NCI-H1417 treated with DMSO at 0.1 percent for 48 hours (cell line): ENCODE measurements at regions not wholly inside any gene's neighbourhood (a gene's known extent, or its start where the extent isn't known, plus 50 kb on each side); places are given as distances from the start of the nearest gene placed in this dataset.
A peak's percentile ranks its signal among the peaks of the same experiment; 100 is the strongest.

Experiments
- DNase-seq: peaks from one replicate; lab custom pipeline; 2025; lab: John Stamatoyannopoulos, UW

GRCh38 chr7:26553582-26553981 is 261.9 kb downstream of the SNX10 start:
- no peak for DNase-seq

- DNase-seq, result no peak
Measured at GRCh38 chr7:26554952-26555351, 263.3 kb downstream of the SNX10 start.

GRCh38 chr7:26556061-26556881 is 264.6 kb downstream of the SNX10 start:
- DNase-seq, result no peak

- no peak for DNase-seq
Measured at GRCh38 chr7:26560526-26561256, 269.0 kb downstream of the SNX10 start.

GRCh38 chr7:26562841-26563240 is 271.2 kb downstream of the SNX10 start:
- no peak for DNase-seq

- no peak for DNase-seq
Measured at GRCh38 chr7:26563406-26563805, 271.7 kb downstream of the SNX10 start.

- DNase-seq, result no peak
Measured at GRCh38 chr7:26567266-26567665, 275.6 kb downstream of the SNX10 start.

GRCh38 chr7:26574476-26574875 is 282.8 kb downstream of the SNX10 start:
- no peak for DNase-seq

GRCh38 chr7:26580064-26580591 is 284.3 kb downstream of the SKAP2 start:
- DNase-seq, result no peak

GRCh38 chr7:26580711-26581110 is 283.7 kb downstream of the SKAP2 start:
- no peak for DNase-seq

- DNase-seq, result no peak
Measured at GRCh38 chr7:26583094-26583648, 281.2 kb downstream of the SKAP2 start.

GRCh38 chr7:26584326-26584725 is 280.1 kb downstream of the SKAP2 start:
- no peak for DNase-seq

GRCh38 chr7:26584987-26585665 is 279.3 kb downstream of the SKAP2 start:
- DNase-seq, result peak; percentile 91

GRCh38 chr7:26587536-26587935 is 276.9 kb downstream of the SKAP2 start:
- DNase-seq, result no peak

GRCh38 chr7:26588511-26588910 is 275.9 kb downstream of the SKAP2 start:
- no peak for DNase-seq

- no peak for DNase-seq
Measured at GRCh38 chr7:26590709-26591108, 273.7 kb downstream of the SKAP2 start.

GRCh38 chr7:26592011-26592410 is 272.4 kb downstream of the SKAP2 start:
- DNase-seq, result no peak

- DNase-seq, result no peak
Measured at GRCh38 chr7:26593393-26593792, 271.0 kb downstream of the SKAP2 start.

GRCh38 chr7:26593896-26594295 is 270.5 kb downstream of the SKAP2 start:
- DNase-seq, result no peak

GRCh38 chr7:26594553-26594952 is 269.8 kb downstream of the SKAP2 start:
- DNase-seq, result no peak

GRCh38 chr7:26598867-26599266 is 265.5 kb downstream of the SKAP2 start:
- DNase-seq, result no peak

- no peak for DNase-seq
Measured at GRCh38 chr7:26599982-26600381, 264.4 kb downstream of the SKAP2 start.
